ENCODE measurements at regions not wholly inside any gene's neighbourhood (a gene's known extent, or its start where the extent isn't known, plus 50 kb on each side); places are given as distances from the start of the nearest gene placed in this dataset.

GRCh38 chr15:89024418-89024817 is 63.8 kb upstream of the ABHD2 start:
- TF ChIP-seq CTCF (IDR thresholded peaks at IDR 0.05), result no peak
- TF ChIP-seq POLR2A (IDR thresholded peaks at IDR 0.05), result no peak
- TF ChIP-seq EP300 (IDR thresholded peaks at IDR 0.05), result no peak
- TF ChIP-seq POLR2AphosphoS5 (IDR thresholded peaks at IDR 0.05), result no peak
